HepG2 (cell line): ENCODE measurements at regions not wholly inside any gene's neighbourhood (a gene's known extent, or its start where the extent isn't known, plus 50 kb on each side); places are given as distances from the start of the nearest gene placed in this dataset.

ENCODE experiments used
- E2F2 ChIP-seq: sonication (generic); formaldehyde crosslinking; IDR thresholded peaks from 2 replicates; pipeline ENCODE4 v1.4.0; 2020; ENCODE audit warnings: missing genetic modification reagents, borderline replicate concordance
- GPBP1L1 ChIP-seq: sonication (generic); formaldehyde crosslinking; IDR thresholded peaks from 2 replicates; pipeline ENCODE4 v1.5.0; 2020; ENCODE audit warnings: mild to moderate bottlenecking, missing genetic modification reagents
- IRF9 ChIP-seq: sonication (generic); formaldehyde crosslinking; IDR thresholded peaks from 2 replicates; pipeline ENCODE4 v1.8.0; 2022; ENCODE audit warnings: missing genetic modification reagents, mild to moderate bottlenecking, borderline replicate concordance
- MATR3 ChIP-seq: sonication (generic); formaldehyde crosslinking; IDR thresholded peaks from 2 replicates; pipeline ENCODE4 v1.4.0; 2020; ENCODE audit warnings: missing genetic modification reagents
- PBX2 ChIP-seq: IDR thresholded peaks from 2 replicates; pipeline ENCODE4 v1.6.1; 2016; ENCODE audit warnings: control low read depth
- PRDM10 ChIP-seq: sonication (generic); formaldehyde crosslinking; IDR thresholded peaks from 2 replicates; pipeline ENCODE4 v1.4.0; 2020; ENCODE audit warnings: low read depth, missing genetic modification reagents
- RBM22 ChIP-seq: fragments of 200-400 bp; formaldehyde crosslinking; optimal IDR thresholded peaks from 2 replicates; pipeline ENCODE3; 2017; ENCODE audit warnings: mild to moderate bottlenecking, low read length, moderate library complexity
- THAP11 ChIP-seq: IDR thresholded peaks from 2 replicates; pipeline ENCODE4 v1.6.1; 2016; ENCODE audit warnings: missing biosample characterization, missing genetic modification reagents
- TRIM22 ChIP-seq: fragments of 450-650 bp; IDR thresholded peaks from 2 replicates; pipeline ENCODE4 v1.6.1; 2017
- TF ChIP-seq, protein P1 (sequence below): sonication (generic); formaldehyde crosslinking; IDR thresholded peaks from 2 replicates; pipeline ENCODE4 v1.5.1; 2020; ENCODE audit warnings: missing genetic modification reagents, mild to moderate bottlenecking, borderline replicate concordance
- TF ChIP-seq, protein P2 (sequence below): IDR thresholded peaks from 2 replicates; pipeline ENCODE4 v1.6.1; 2018; ENCODE audit warnings: missing genetic modification reagents, mild to moderate bottlenecking, missing compliant biosample characterization

DNA sequence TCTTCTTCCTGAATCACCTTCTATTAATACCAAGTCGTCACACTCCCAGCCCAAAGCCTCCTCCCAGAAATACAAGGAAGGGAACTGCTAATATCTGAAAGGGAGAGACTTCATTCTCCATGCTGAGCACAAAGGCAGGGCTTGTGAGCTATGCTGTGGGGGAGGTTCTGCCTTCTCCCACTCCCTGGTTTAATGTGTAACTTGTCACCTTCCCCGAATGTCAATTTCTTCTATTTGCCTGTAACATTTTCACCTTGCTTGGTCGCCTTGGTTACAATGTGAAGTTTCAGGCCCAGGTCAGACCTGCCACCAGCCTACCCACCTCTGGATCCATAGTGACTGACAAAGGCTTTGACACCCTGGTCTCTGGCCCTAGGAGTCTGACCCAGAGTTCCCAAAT, 82.0 kb upstream of the ESRRB start (continued):
- no peak for TF ChIP-seq PRDM10 (CRISPR knock-in tag)
- TF ChIP-seq THAP11 = no peak
- TF ChIP-seq PBX2 (CRISPR knock-in tag) = no peak
- no peak for TF ChIP-seq MATR3 (CRISPR knock-in tag)
- TF ChIP-seq, protein P1, sequence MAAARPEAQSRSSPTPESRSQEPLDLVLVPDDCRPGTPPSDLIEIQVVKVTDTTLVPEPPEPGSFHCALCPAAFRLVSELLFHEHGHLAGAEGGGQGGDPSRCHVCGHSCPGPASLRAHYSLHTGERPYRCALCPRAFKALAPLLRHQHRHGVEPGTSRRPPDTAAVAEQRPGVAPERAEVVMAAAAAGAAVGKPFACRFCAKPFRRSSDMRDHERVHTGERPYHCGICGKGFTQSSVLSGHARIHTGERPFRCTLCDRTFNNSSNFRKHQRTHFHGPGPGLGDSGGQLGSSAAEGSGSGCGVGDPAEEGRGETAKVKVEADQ (CRISPR knock-in tag) = no peak
- TF ChIP-seq TRIM22 = no peak
- TF ChIP-seq IRF9 (CRISPR knock-in tag) = no peak
- TF ChIP-seq E2F2 (CRISPR knock-in tag) = no peak
- no peak for TF ChIP-seq RBM22
- no peak for TF ChIP-seq GPBP1L1 (CRISPR knock-in tag)
- TF ChIP-seq, protein P2, sequence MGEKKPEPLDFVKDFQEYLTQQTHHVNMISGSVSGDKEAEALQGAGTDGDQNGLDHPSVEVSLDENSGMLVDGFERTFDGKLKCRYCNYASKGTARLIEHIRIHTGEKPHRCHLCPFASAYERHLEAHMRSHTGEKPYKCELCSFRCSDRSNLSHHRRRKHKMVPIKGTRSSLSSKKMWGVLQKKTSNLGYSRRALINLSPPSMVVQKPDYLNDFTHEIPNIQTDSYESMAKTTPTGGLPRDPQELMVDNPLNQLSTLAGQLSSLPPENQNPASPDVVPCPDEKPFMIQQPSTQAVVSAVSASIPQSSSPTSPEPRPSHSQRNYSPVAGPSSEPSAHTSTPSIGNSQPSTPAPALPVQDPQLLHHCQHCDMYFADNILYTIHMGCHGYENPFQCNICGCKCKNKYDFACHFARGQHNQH (CRISPR knock-in tag) = peak; percentile 89; the same call in 1 of the 2 replicates
